ENCODE measurements at regions not wholly inside any gene's neighbourhood (a gene's known extent, or its start where the extent isn't known, plus 50 kb on each side); places are given as distances from the start of the nearest gene placed in this dataset.

- Histone ChIP-seq H3K36me3 (ENCODE audit: insufficient read depth, low read length) (no peaks in the 10 kb centered on the region), H3K27ac (no peak overlapping the region), H3K4me3 (no peak overlapping the region), H3K9me3 (ENCODE audit: low read depth, low read length) (no peaks in the 10 kb centered on the region), H3K9ac (ENCODE audit: insufficient read length) (no peak overlapping the region)
- no peak for DNase-seq (ENCODE audit: low read depth, low spot score)
- TF ChIP-seq FOXP2 (optimal IDR thresholded peaks at IDR 0.05; ENCODE audit: control extremely low read depth, extremely low read length, insufficient read depth) (no peak), POLR2AphosphoS5 (IDR thresholded peaks at IDR 0.05; ENCODE audit: borderline replicate concordance, low read depth, low read length) (no peak), EZH2 (IDR thresholded peaks at IDR 0.05) (no peak)
Measured at GRCh38 chr4:107117726-107118125, 81.6 kb upstream of the DKK2 start.

- no peak overlapping the region for H3K27ac ChIP-seq
- TF ChIP-seq FOXP2 (optimal IDR thresholded peaks at IDR 0.05; ENCODE audit: control extremely low read depth, extremely low read length, insufficient read depth) = no peak
- TF ChIP-seq EZH2 (IDR thresholded peaks at IDR 0.05) = no peak
- no peak for TF ChIP-seq POLR2AphosphoS5 (IDR thresholded peaks at IDR 0.05; ENCODE audit: borderline replicate concordance, low read depth, low read length)
- H3K9me3 ChIP-seq (ENCODE audit: low read depth, low read length) = no peaks in the 10 kb centered on the region; the same call in 1 of the 2 replicates
- H3K36me3 ChIP-seq (ENCODE audit: insufficient read depth, low read length) = no peaks in the 10 kb centered on the region
- H3K4me3 ChIP-seq = no peak overlapping the region
- DNase-seq (ENCODE audit: low read depth, low spot score) = peak; percentile 51
- H3K9ac ChIP-seq (ENCODE audit: insufficient read length) = no peak overlapping the region
Measured at GRCh38 chr4:107115185-107115847, 79.2 kb upstream of the DKK2 start.

- Histone ChIP-seq H3K9ac (ENCODE audit: insufficient read length) (no peak overlapping the region), H3K27ac (no peak overlapping the region), H3K9me3 (ENCODE audit: low read depth, low read length) (no peaks in the 10 kb centered on the region; the same call in 1 of the 2 replicates), H3K36me3 (ENCODE audit: insufficient read depth, low read length) (no peaks in the 10 kb centered on the region), H3K4me3 (no peak overlapping the region)
- TF ChIP-seq POLR2AphosphoS5 (IDR thresholded peaks at IDR 0.05; ENCODE audit: borderline replicate concordance, low read depth, low read length) (no peak), EZH2 (IDR thresholded peaks at IDR 0.05) (no peak)
- no peak for DNase-seq (ENCODE audit: low read depth, low spot score)
Measured at GRCh38 chr4:107114059-107114458, 77.9 kb upstream of the DKK2 start.

GRCh38 chr4:107098401-107098800 is 62.3 kb upstream of the DKK2 start:
- Histone ChIP-seq H3K9me3 (ENCODE audit: low read depth, low read length) (no peaks in the 10 kb centered on the region), H3K27ac (no peak overlapping the region), H3K9ac (ENCODE audit: insufficient read length) (no peak overlapping the region), H3K4me3 (no peak overlapping the region), H3K36me3 (ENCODE audit: insufficient read depth, low read length) (no peaks in the 10 kb centered on the region)
- TF ChIP-seq EZH2 (IDR thresholded peaks at IDR 0.05) (no peak), POLR2AphosphoS5 (IDR thresholded peaks at IDR 0.05; ENCODE audit: borderline replicate concordance, low read depth, low read length) (no peak), FOXP2 (optimal IDR thresholded peaks at IDR 0.05; ENCODE audit: control extremely low read depth, extremely low read length, insufficient read depth) (no peak)
- DNase-seq (ENCODE audit: low read depth, low spot score) = no peak

GRCh38 chr4:107094976-107095375 is 58.9 kb upstream of the DKK2 start:
- H3K36me3 ChIP-seq (ENCODE audit: insufficient read depth, low read length) = no peaks in the 10 kb centered on the region
- peak; percentile 12 for DNase-seq (ENCODE audit: low read depth, low spot score)
- H3K27ac ChIP-seq = no peak overlapping the region
- TF ChIP-seq POLR2AphosphoS5 (IDR thresholded peaks at IDR 0.05; ENCODE audit: borderline replicate concordance, low read depth, low read length) (no peak), FOXP2 (optimal IDR thresholded peaks at IDR 0.05; ENCODE audit: control extremely low read depth, extremely low read length, insufficient read depth) (no peak), EZH2 (IDR thresholded peaks at IDR 0.05) (no peak)
- H3K9me3 ChIP-seq (ENCODE audit: low read depth, low read length) = no peaks in the 10 kb centered on the region
- no peak overlapping the region for H3K4me3 ChIP-seq
- no peak overlapping the region for H3K9ac ChIP-seq (ENCODE audit: insufficient read length)

GRCh38 chr4:107094332-107094731 is 58.2 kb upstream of the DKK2 start:
- no peaks in the 10 kb centered on the region for H3K36me3 ChIP-seq (ENCODE audit: insufficient read depth, low read length)
- H3K4me3 ChIP-seq = no peak overlapping the region
- TF ChIP-seq EZH2 (IDR thresholded peaks at IDR 0.05) = no peak
- no peak for TF ChIP-seq POLR2AphosphoS5 (IDR thresholded peaks at IDR 0.05; ENCODE audit: borderline replicate concordance, low read depth, low read length)
- no peak for TF ChIP-seq FOXP2 (optimal IDR thresholded peaks at IDR 0.05; ENCODE audit: control extremely low read depth, extremely low read length, insufficient read depth)
- H3K9me3 ChIP-seq (ENCODE audit: low read depth, low read length) = no peaks in the 10 kb centered on the region
- H3K27ac ChIP-seq = no peak overlapping the region
- H3K9ac ChIP-seq (ENCODE audit: insufficient read length) = no peak overlapping the region
- DNase-seq (ENCODE audit: low read depth, low spot score) = no peak

Measured in SK-N-MC (cell line).